Peyer's patch (tissue), 4 donors: ENCODE measurements at regions not wholly inside any gene's neighbourhood (a gene's known extent, or its start where the extent isn't known, plus 50 kb on each side); places are given as distances from the start of the nearest gene placed in this dataset.

Source experiments
- POLR2A ChIP-seq, 2 donors: fragments of 450-650 bp; IDR thresholded peaks; one replicate each; pipeline ENCODE4 v1.5.1; 2017; ENCODE audit warnings: antibody characterized with exemption in 2 of 2, mild to moderate bottlenecking in 2 of 2, moderate library complexity in 2 of 2
- TF ChIP-seq, protein P1 (sequence below), 6 experiments: fragments of 450-650 bp in 4 of 6; fragments of 200-600 bp in 2 of 6; sonication (generic) in 1 of 6; IDR thresholded peaks; one replicate each; pipeline ENCODE4 v1.5.1; 2017 to 2019; ENCODE audit warnings: antibody characterized with exemption in 6 of 6, mild to moderate bottlenecking in 3 of 6, moderate library complexity in 1 of 6

DNA sequence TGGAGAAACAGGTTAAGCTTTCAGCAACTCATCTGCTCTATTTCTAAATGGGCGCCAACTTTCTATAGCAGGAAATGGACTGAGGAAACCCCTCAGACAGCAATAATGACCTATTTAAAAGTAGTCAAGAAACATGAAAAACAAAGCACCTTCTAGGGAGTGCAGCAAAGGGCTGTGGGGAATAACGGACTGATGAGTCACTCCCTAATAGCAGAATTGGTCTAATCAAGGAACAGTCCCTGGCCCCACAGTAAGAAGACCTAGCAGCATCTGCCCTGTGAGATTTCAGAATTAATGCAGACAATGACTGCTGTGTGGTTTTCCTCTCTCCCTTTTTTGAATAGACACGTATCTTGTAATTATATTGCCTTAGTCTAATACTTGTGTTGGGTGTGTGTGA lies 602.9 kb downstream of the IPMK start:
- TF ChIP-seq, protein P1, sequence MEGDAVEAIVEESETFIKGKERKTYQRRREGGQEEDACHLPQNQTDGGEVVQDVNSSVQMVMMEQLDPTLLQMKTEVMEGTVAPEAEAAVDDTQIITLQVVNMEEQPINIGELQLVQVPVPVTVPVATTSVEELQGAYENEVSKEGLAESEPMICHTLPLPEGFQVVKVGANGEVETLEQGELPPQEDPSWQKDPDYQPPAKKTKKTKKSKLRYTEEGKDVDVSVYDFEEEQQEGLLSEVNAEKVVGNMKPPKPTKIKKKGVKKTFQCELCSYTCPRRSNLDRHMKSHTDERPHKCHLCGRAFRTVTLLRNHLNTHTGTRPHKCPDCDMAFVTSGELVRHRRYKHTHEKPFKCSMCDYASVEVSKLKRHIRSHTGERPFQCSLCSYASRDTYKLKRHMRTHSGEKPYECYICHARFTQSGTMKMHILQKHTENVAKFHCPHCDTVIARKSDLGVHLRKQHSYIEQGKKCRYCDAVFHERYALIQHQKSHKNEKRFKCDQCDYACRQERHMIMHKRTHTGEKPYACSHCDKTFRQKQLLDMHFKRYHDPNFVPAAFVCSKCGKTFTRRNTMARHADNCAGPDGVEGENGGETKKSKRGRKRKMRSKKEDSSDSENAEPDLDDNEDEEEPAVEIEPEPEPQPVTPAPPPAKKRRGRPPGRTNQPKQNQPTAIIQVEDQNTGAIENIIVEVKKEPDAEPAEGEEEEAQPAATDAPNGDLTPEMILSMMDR (IDR thresholded peaks at IDR 0.05), result no peak
- no peak for TF ChIP-seq POLR2A (IDR thresholded peaks at IDR 0.05)
